Progenitor cell of endocrine pancreas (in vitro differentiated cells): ENCODE measurements at regions not wholly inside any gene's neighbourhood (a gene's known extent, or its start where the extent isn't known, plus 50 kb on each side); places are given as distances from the start of the nearest gene placed in this dataset.

Experiments
- DNase-seq: peaks from one replicate; pipeline ENCODE4 v3.0.0; 2021; ENCODE audit warnings: low spot score; ENCODE audit not compliant: unreplicated experiment
- H3K27ac Mint-ChIP-seq: 2 replicates; pipeline ENCODE4 v1.8.0; 2021; ENCODE audit warnings: mild to moderate bottlenecking, moderate library complexity, mixed read lengths
- H3K27me3 Mint-ChIP-seq: 2 replicates; pipeline ENCODE4 v1.8.0; 2021; ENCODE audit warnings: mixed read lengths
- H3K36me3 Mint-ChIP-seq: 2 replicates; pipeline ENCODE4 v1.8.0; 2022; ENCODE audit warnings: mixed read lengths; ENCODE audit not compliant: insufficient read depth
- H3K4me1 Mint-ChIP-seq: 2 replicates; pipeline ENCODE4 v1.8.0; 2021; ENCODE audit warnings: low read depth, mixed read lengths
- H3K4me3 Mint-ChIP-seq: 2 replicates; pipeline ENCODE4 v1.8.0; 2021; ENCODE audit warnings: low read depth, mild to moderate bottlenecking, moderate library complexity, mixed read lengths
- H3K9me3 Mint-ChIP-seq: 2 replicates; pipeline ENCODE4 v1.8.0; 2021; ENCODE audit warnings: low read depth, mixed read lengths
- CTCF ChIP-seq: fragments of 200-600 bp; sonication (generic); IDR thresholded peaks from one replicate; pipeline ENCODE4 v1.5.0; 2021; ENCODE audit warnings: antibody characterized with exemption, mild to moderate bottlenecking; ENCODE audit not compliant: unreplicated experiment

GRCh38 chr14:71220462-71220861, 313.2 kb downstream of the PCNX1 start:
- no peak for DNase-seq
- H3K9me3 Mint-ChIP-seq, result peaks cover 13% of the 10 kb centered on the region
- H3K27me3 Mint-ChIP-seq, result no peaks in the 10 kb centered on the region
- H3K36me3 Mint-ChIP-seq, result peaks cover 1% of the 10 kb centered on the region
- H3K27ac Mint-ChIP-seq, result no peak overlapping the region
- H3K4me1 Mint-ChIP-seq, result peaks cover 16% of the 10 kb centered on the region
- no peak for TF ChIP-seq CTCF
- H3K4me3 Mint-ChIP-seq, result no peak overlapping the region

GRCh38 chr14:71221119-71221518, 313.9 kb downstream of the PCNX1 start:
- no peaks in the 10 kb centered on the region for H3K27me3 Mint-ChIP-seq
- H3K4me3 Mint-ChIP-seq, result no peak overlapping the region

GRCh38 chr14:71225113-71225512, 317.9 kb downstream of the PCNX1 start:
- peaks cover 7% of the 10 kb centered on the region for H3K9me3 Mint-ChIP-seq

More at GRCh38 chr14:71221119-71221518, 313.9 kb downstream of the PCNX1 start:
- Mint-ChIP-seq H3K4me1 (peaks cover 16% of the 10 kb centered on the region), H3K36me3 (peaks cover 1% of the 10 kb centered on the region), H3K27ac (no peak overlapping the region), H3K9me3 (peaks cover 13% of the 10 kb centered on the region)
- TF ChIP-seq CTCF, result peak; percentile 20
- no peak for DNase-seq

GRCh38 chr14:71228711-71229110, 321.5 kb downstream of the PCNX1 start:
- no peak for DNase-seq
- H3K4me3 Mint-ChIP-seq, result no peak overlapping the region
- peaks cover 3% of the 10 kb centered on the region for H3K36me3 Mint-ChIP-seq
- no peak for TF ChIP-seq CTCF
- H3K9me3 Mint-ChIP-seq, result peaks cover 5% of the 10 kb centered on the region
- no peaks in the 10 kb centered on the region for H3K27me3 Mint-ChIP-seq
- H3K4me1 Mint-ChIP-seq, result peaks cover 10% of the 10 kb centered on the region
- H3K27ac Mint-ChIP-seq, result peak overlapping the region; percentile 97

More at GRCh38 chr14:71225113-71225512, 317.9 kb downstream of the PCNX1 start:
- peaks cover 3% of the 10 kb centered on the region for H3K36me3 Mint-ChIP-seq
- no peaks in the 10 kb centered on the region for H3K27me3 Mint-ChIP-seq
- no peak for TF ChIP-seq CTCF
- H3K4me3 Mint-ChIP-seq, result no peak overlapping the region
- no peak for DNase-seq
- peaks cover 24% of the 10 kb centered on the region for H3K4me1 Mint-ChIP-seq
- H3K27ac Mint-ChIP-seq, result no peak overlapping the region

- Mint-ChIP-seq H3K4me3 (no peak overlapping the region), H3K27me3 (no peaks in the 10 kb centered on the region), H3K9me3 (peaks cover 5% of the 10 kb centered on the region), H3K27ac (peak overlapping the region; percentile 80), H3K4me1 (peaks cover 15% of the 10 kb centered on the region), H3K36me3 (peaks cover 3% of the 10 kb centered on the region)
- DNase-seq, result no peak
- no peak for TF ChIP-seq CTCF
Measured at GRCh38 chr14:71229875-71230274, 322.6 kb downstream of the PCNX1 start.
